A549 (cell line): ENCODE measurements at regions not wholly inside any gene's neighbourhood (a gene's known extent, or its start where the extent isn't known, plus 50 kb on each side); places are given as distances from the start of the nearest gene placed in this dataset.

Experiments used
- ATAC-seq, 2 experiments: fragments of 200-7000 bp in 1 of 2; fragments of >200 bp in 1 of 2; cut with Nextera tagmentation in 1 of 2; cut with Tn5 transposase in 1 of 2; 3 replicates each; pipeline versions ENCODE4 v1.8.0 to v1.9.1; 2018 to 2020; ENCODE audit warnings: mild to moderate bottlenecking in 1 of 2, moderate library complexity in 1 of 2
- CTCF ChIA-PET: fragments of 300-600 bp; sonication (Branson Sonifier 250); formaldehyde crosslinking; extraction: SDS; loops from one replicate; lab custom pipeline; 2021; ENCODE audit warnings: antibody characterized with exemption, inconsistent platforms; lab: Yijun Ruan, JAX
- POLR2A ChIA-PET: fragments of 350-600 bp; formaldehyde crosslinking; extraction: SDS; loops from one replicate; lab custom pipeline; 2021; ENCODE audit warnings: antibody characterized with exemption, inconsistent platforms; lab: Yijun Ruan, JAX
- DNase-seq, 2 experiments: peaks; one replicate each; pipeline versions ENCODE4 v3.0.0 to v3.0.0-alpha.2; 2011 to 2016; ENCODE audit warnings: low read depth in 1 of 2, low spot score in 1 of 2
- FAIRE-seq: peaks from 2 replicates; lab custom pipeline; 2011; peaks lifted over from hg19 to GRCh38; lab: Jason Lieb, UNC
- H3K27ac ChIP-seq, 2 experiments: fragments of >200 bp; sonication (Bioruptor Twin); formaldehyde crosslinking; 3 replicates each; pipeline ENCODE4 v1.5.1; 2016 to 2017
- H3K4me1 ChIP-seq: fragments of >200 bp; sonication (Bioruptor Twin); formaldehyde crosslinking; 3 replicates; pipeline ENCODE4 v1.6.1; 2016
- H3K4me2 ChIP-seq: fragments of >200 bp; sonication (Bioruptor Twin); formaldehyde crosslinking; 3 replicates; pipeline ENCODE4 v1.6.1; 2016
- H3K4me3 ChIP-seq: fragments of >200 bp; sonication (Bioruptor Twin); formaldehyde crosslinking; 3 replicates; pipeline ENCODE4 v1.5.1; 2016
- H3K9me3 ChIP-seq: fragments of >200 bp; sonication (Bioruptor Twin); formaldehyde crosslinking; 3 replicates; pipeline ENCODE4 v1.6.1; 2016
- BHLHE40 ChIP-seq: IDR thresholded peaks from 2 replicates; pipeline ENCODE4 v1.6.1; 2012; ENCODE audit warnings: low read depth, low read length, inconsistent platforms
- CBX8 ChIP-seq: fragments of 200-600 bp; sonication (generic); IDR thresholded peaks from 2 replicates; pipeline ENCODE4 v1.6.1; 2016
- CEBPB ChIP-seq, 2 experiments: fragments of >200 bp in 1 of 2; sonication (Bioruptor Twin) in 1 of 2; formaldehyde crosslinking in 1 of 2; IDR thresholded peaks; 2 replicates each; pipeline ENCODE4 v1.6.1; 2012 to 2016
- CHD2 ChIP-seq: fragments of 150-350 bp; IDR thresholded peaks from 2 replicates; pipeline ENCODE4 v1.6.1; 2014; ENCODE audit warnings: low read length; ENCODE audit not compliant: partially characterized antibody
- EHF ChIP-seq: fragments of 250-450 bp; sonication (Bioruptor Pico); IDR thresholded peaks from 2 replicates; pipeline ENCODE4 v1.5.0; 2020; ENCODE audit warnings: mild to moderate bottlenecking
- EP300 ChIP-seq, 2 experiments: fragments of >200 bp; sonication (Bioruptor Twin); formaldehyde crosslinking; IDR thresholded peaks; 2 replicates in 1 of 2; 3 replicates in 1 of 2; pipeline ENCODE4 v1.6.1; 2016 to 2017
- ESRRA ChIP-seq: fragments of 150-350 bp; IDR thresholded peaks from 2 replicates; pipeline ENCODE4 v1.6.1; 2014; ENCODE audit warnings: mild to moderate bottlenecking, low read length, borderline replicate concordance
- FOXS1 ChIP-seq: fragments of 250-450 bp; sonication (Bioruptor Pico); IDR thresholded peaks from 2 replicates; pipeline ENCODE4 v1.5.0; 2020; ENCODE audit warnings: mild to moderate bottlenecking, moderate library complexity
- HDAC2 ChIP-seq: fragments of 200-600 bp; sonication (generic); IDR thresholded peaks from 2 replicates; pipeline ENCODE4 v1.6.1; 2016
- HES2 ChIP-seq: fragments of >200 bp; sonication (Bioruptor Twin); formaldehyde crosslinking; IDR thresholded peaks from 2 replicates; pipeline ENCODE4 v1.6.1; 2016
- HEYL ChIP-seq: fragments of 250-450 bp; sonication (Bioruptor Pico); IDR thresholded peaks from 2 replicates; pipeline ENCODE4 v1.8.0; 2021; ENCODE audit warnings: mild to moderate bottlenecking, moderate library complexity
- JUN ChIP-seq, 2 experiments: fragments of >200 bp; sonication (Bioruptor Twin); formaldehyde crosslinking; IDR thresholded peaks; 2 replicates in 1 of 2; 3 replicates in 1 of 2; pipeline ENCODE4 v1.6.1; 2016 to 2017
- MAZ ChIP-seq: fragments of 150-350 bp; IDR thresholded peaks from 2 replicates; pipeline ENCODE4 v1.6.1; 2014; ENCODE audit warnings: antibody characterized with exemption, low read depth, low read length, borderline replicate concordance
- MYC ChIP-seq: IDR thresholded peaks from 2 replicates; pipeline ENCODE4 v1.6.1; 2012; ENCODE audit warnings: mild to moderate bottlenecking, inconsistent platforms, low read length, improper control_type of control experiment, borderline replicate concordance
- NPAS2 ChIP-seq: fragments of 250-450 bp; sonication (Bioruptor Pico); IDR thresholded peaks from 2 replicates; pipeline ENCODE4 v1.8.0; 2022; ENCODE audit warnings: mild to moderate bottlenecking, moderate library complexity, borderline replicate concordance
- PHF8 ChIP-seq: fragments of 200-600 bp; sonication (generic); IDR thresholded peaks from 2 replicates; pipeline ENCODE4 v1.6.1; 2016; ENCODE audit warnings: low read depth, mild to moderate bottlenecking, antibody characterized with exemption, moderate library complexity, borderline replicate concordance
- ZNF302 ChIP-seq: fragments of 250-450 bp; sonication (Bioruptor Pico); IDR thresholded peaks from 2 replicates; pipeline ENCODE4 v1.9.0; 2021; ENCODE audit warnings: inconsistent platforms, mild to moderate bottlenecking, moderate library complexity
- ZSCAN20 ChIP-seq: fragments of 250-450 bp; sonication (Bioruptor Pico); IDR thresholded peaks from 2 replicates; pipeline ENCODE4 v1.8.0; 2022; ENCODE audit warnings: mild to moderate bottlenecking, moderate library complexity
- WGBS: methylation state at CpG from one replicate; pipeline ENCODE4 v1.1.6; 2017; ENCODE audit errors: missing lambda C conversion rate; 5-methylcytosine and 5-hydroxymethylcytosine counted together
- TF ChIP-seq, protein P1 (sequence below): IDR thresholded peaks from 2 replicates; pipeline ENCODE4 v1.6.1; 2012
- TF ChIP-seq, protein P2 (sequence below): IDR thresholded peaks from 2 replicates; pipeline ENCODE4 v1.6.1; 2012; ENCODE audit warnings: low read depth, borderline replicate concordance

DNA sequence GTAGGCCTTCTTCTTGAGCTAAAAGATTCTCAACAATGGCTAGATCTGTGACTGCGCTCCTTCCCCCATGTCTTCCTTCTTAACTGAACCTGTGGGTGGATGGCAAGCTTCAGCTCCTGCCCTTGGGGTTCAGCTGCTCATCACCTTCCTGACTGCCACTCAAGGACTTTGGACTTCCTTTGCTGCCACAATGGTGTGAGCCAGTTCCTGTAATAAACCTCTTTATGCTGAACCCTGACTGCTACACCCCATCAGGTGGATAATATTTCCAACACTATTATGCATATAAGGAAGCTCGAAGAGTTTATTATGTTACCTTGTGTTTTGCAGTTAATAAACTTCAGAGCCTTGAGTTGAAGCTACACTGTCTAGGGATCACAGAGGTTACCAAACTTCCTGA is 208.9 kb upstream of the SLC10A2 start (continued):
- TF ChIP-seq CBX8 (no peak), ZNF302 (no peak), ESRRA (no peak)

DNA sequence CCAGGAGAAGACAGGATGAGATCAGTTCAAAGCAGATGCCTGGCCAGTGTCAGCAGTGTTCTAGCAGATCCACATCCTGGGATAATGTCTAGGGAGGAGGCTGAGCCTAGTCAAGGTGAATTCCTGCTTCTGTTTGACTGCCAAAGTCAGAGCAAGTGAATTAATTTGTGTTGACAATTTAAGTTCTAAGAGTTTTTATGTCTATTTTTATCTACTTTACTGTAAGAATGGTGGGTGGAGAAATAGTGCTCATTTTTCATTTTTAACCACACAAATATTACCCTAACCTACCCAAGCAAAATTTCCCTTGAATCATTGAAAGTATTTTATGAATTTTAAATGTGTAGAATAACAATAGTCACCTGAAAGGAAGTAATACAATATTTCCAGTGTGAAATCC is 207.6 kb upstream of the SLC10A2 start:
- TF ChIP-seq BHLHE40 (no peak), MYC (no peak), MAZ (no peak), JUN (IDR thresholded peaks at IDR 0.05) (no peak), EHF (no peak), ZSCAN20 (CRISPR knock-in tag) (no peak), PHF8 (no peak), CHD2 (no peak), CEBPB (IDR thresholded peaks at IDR 0.05) (no peak), NPAS2 (CRISPR knock-in tag) (no peak)
- TF ChIP-seq, protein P1, sequence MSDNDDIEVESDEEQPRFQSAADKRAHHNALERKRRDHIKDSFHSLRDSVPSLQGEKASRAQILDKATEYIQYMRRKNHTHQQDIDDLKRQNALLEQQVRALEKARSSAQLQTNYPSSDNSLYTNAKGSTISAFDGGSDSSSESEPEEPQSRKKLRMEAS: no peak
- TF ChIP-seq, protein P2, sequence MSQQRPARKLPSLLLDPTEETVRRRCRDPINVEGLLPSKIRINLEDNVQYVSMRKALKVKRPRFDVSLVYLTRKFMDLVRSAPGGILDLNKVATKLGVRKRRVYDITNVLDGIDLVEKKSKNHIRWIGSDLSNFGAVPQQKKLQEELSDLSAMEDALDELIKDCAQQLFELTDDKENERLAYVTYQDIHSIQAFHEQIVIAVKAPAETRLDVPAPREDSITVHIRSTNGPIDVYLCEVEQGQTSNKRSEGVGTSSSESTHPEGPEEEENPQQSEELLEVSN: no peak
- TF ChIP-seq, all 56 proteins: peak for 0
- FAIRE-seq (no peak), DNase-seq (no peak), ATAC-seq (no peak)
- no peak overlapping the region for H3K4me3 ChIP-seq
- no peaks in the 10 kb centered on the region for H3K9me3 ChIP-seq
- H3K4me2 ChIP-seq: no peak overlapping the region
- ChIA-PET POLR2A (no interaction called here), CTCF (no interaction called here)
- no peaks in the 10 kb centered on the region for H3K4me1 ChIP-seq
- no peak overlapping the region for H3K27ac ChIP-seq

GRCh38 chr13:103272770-103273169 is 206.6 kb upstream of the SLC10A2 start:
- ATAC-seq (no peak), DNase-seq (no peak), FAIRE-seq (no peak)
- no peaks in the 10 kb centered on the region for H3K9me3 ChIP-seq
- H3K4me2 ChIP-seq: no peak overlapping the region
- CTCF ChIA-PET: no interaction called here
- no peak overlapping the region for H3K27ac ChIP-seq
- no peaks in the 10 kb centered on the region for H3K4me1 ChIP-seq
- POLR2A ChIA-PET: no interaction called here
- WGBS: 5% methylated on average over 2 of the region's 2 CpGs
- H3K4me3 ChIP-seq: no peak overlapping the region
- no peak for TF ChIP-seq FOXS1 (CRISPR knock-in tag)

GRCh38 chr13:103263448-103263847 is 197.2 kb upstream of the SLC10A2 start:
- ATAC-seq: no peak
- no peak overlapping the region for H3K4me3 ChIP-seq
- no peak for DNase-seq
- FAIRE-seq: no peak
- ChIA-PET POLR2A (no interaction called here), CTCF (no interaction called here)
- no peaks in the 10 kb centered on the region for H3K4me1 ChIP-seq
- WGBS: no CpG with 5 or more reads among the region's 3 CpGs
- no peak overlapping the region for H3K4me2 ChIP-seq
- no peak for TF ChIP-seq HDAC2
- H3K9me3 ChIP-seq: no peaks in the 10 kb centered on the region
- H3K27ac ChIP-seq: no peak overlapping the region

GRCh38 chr13:103255587-103256301 is 189.5 kb upstream of the SLC10A2 start:
- no peak for DNase-seq
- POLR2A ChIA-PET: no interaction called here
- no peaks in the 10 kb centered on the region for H3K4me1 ChIP-seq
- no peak overlapping the region for H3K4me3 ChIP-seq
- no peak for TF ChIP-seq EP300 (IDR thresholded peaks at IDR 0.05)
- TF ChIP-seq HEYL (CRISPR knock-in tag): no peak
- no peak for TF ChIP-seq EHF
- TF ChIP-seq HES2: no peak
- TF ChIP-seq CHD2: no peak
- TF ChIP-seq, all 56 proteins: peak for 0
- H3K9me3 ChIP-seq: no peaks in the 10 kb centered on the region
- H3K27ac ChIP-seq: no peak overlapping the region
- CTCF ChIA-PET: no interaction called here
- 4% methylated on average over 4 of the region's 4 CpGs for WGBS
- FAIRE-seq (no peak), ATAC-seq (no peak)
- H3K4me2 ChIP-seq: no peak overlapping the region
